OCI-LY7 (cell line): ENCODE measurements at regions not wholly inside any gene's neighbourhood (a gene's known extent, or its start where the extent isn't known, plus 50 kb on each side); places are given as distances from the start of the nearest gene placed in this dataset.

Source experiments
- BruUV-seq: library from RNA; stranded (reverse); fragments of 400-500 nt; replicated peaks from 2 replicates; lab custom pipeline; 2021; lab: Mats Ljungman, UMichigan
- CTCF ChIA-PET: fragments of 300-600 bp; sonication (Branson Sonifier 250); formaldehyde crosslinking; loops from one replicate; lab custom pipeline; 2022; ENCODE audit warnings: antibody characterized with exemption; ENCODE audit not compliant: unreplicated experiment; lab: Charles Lee
- POLR2A ChIA-PET: fragments of 300-600 bp; sonication (Branson Sonifier 250); formaldehyde crosslinking; loops from one replicate; lab custom pipeline; 2022; ENCODE audit warnings: antibody characterized with exemption; lab: Charles Lee
- DNase-seq: peaks from one replicate; pipeline ENCODE4 v3.0.0-alpha.2; 2015; ENCODE audit warnings: low spot score
- H2AFZ ChIP-seq: fragments of 200-600 bp; sonication (generic), shearing (Covaris generic); 2 replicates; pipeline ENCODE4 v1.6.1; 2014; ENCODE audit warnings: mild to moderate bottlenecking, antibody characterized with exemption, low read length, moderate library complexity
- H3K27ac ChIP-seq: fragments of 200-600 bp; sonication (generic); 2 replicates; pipeline ENCODE4 v1.5.1; 2014; ENCODE audit warnings: mixed run types, low read depth, mild to moderate bottlenecking, moderate library complexity, low read length, inconsistent platforms; ENCODE audit not compliant: poor library complexity, severe bottlenecking
- H3K36me3 ChIP-seq: fragments of 200-600 bp; sonication (generic); 2 replicates; pipeline ENCODE4 v1.6.1; 2014; ENCODE audit warnings: mild to moderate bottlenecking, antibody characterized with exemption, low read length, moderate library complexity, mixed read lengths; ENCODE audit not compliant: insufficient read depth
- H3K4me1 ChIP-seq: fragments of 200-600 bp; sonication (generic); 2 replicates; pipeline ENCODE4 v1.5.1; 2014; ENCODE audit warnings: mild to moderate bottlenecking, low read length; ENCODE audit not compliant: insufficient read depth, poor library complexity, severe bottlenecking
- H3K4me2 ChIP-seq: fragments of 200-600 bp; sonication (generic); 2 replicates; pipeline ENCODE4 v1.6.1; 2014; ENCODE audit warnings: mild to moderate bottlenecking, low read length
- H3K4me3 ChIP-seq: fragments of 200-600 bp; sonication (generic); 2 replicates; pipeline ENCODE4 v1.5.1; 2014; ENCODE audit warnings: mild to moderate bottlenecking, low read depth, low read length; ENCODE audit not compliant: poor library complexity, severe bottlenecking
- H3K79me2 ChIP-seq: fragments of 200-600 bp; sonication (generic); 2 replicates; pipeline ENCODE4 v1.6.1; 2016; ENCODE audit warnings: low read depth, mild to moderate bottlenecking, low read length, moderate library complexity, mixed read lengths; ENCODE audit not compliant: insufficient read depth
- H3K9me2 ChIP-seq: fragments of 200-600 bp; sonication (generic); 2 replicates; pipeline ENCODE4 v1.6.1; 2016; ENCODE audit warnings: mild to moderate bottlenecking, low read length, mixed read lengths; ENCODE audit not compliant: insufficient read depth
- H3K9me3 ChIP-seq: fragments of 200-600 bp; sonication (generic); 2 replicates; pipeline ENCODE4 v1.6.1; 2014; ENCODE audit warnings: mild to moderate bottlenecking, mixed run types, low read length, mixed read lengths
- H4K20me1 ChIP-seq: fragments of 200-600 bp; sonication (generic); 2 replicates; pipeline ENCODE4 v1.6.1; 2014; ENCODE audit warnings: mild to moderate bottlenecking, antibody characterized with exemption, low read length, moderate library complexity, mixed read lengths; ENCODE audit not compliant: insufficient read depth
- EZH2phosphoT487 ChIP-seq: fragments of 200-600 bp; sonication (generic); IDR thresholded peaks from 2 replicates; pipeline ENCODE4 v1.6.1; 2018; ENCODE audit warnings: low read depth, borderline replicate concordance, mild to moderate bottlenecking, mixed run types, antibody characterized with exemption, low read length, moderate library complexity, mixed read lengths
- intact Hi-C: fragments of 100-400 bp; cut with micrococcal nuclease; formaldehyde crosslinking; loops from one replicate; pipeline ENCODE4 v1.10.0; 2022; ENCODE audit not compliant: unreplicated experiment
- TF ChIP-seq, protein P1 (sequence below): fragments of 200-600 bp; sonication (generic); conservative IDR thresholded peaks from 2 replicates; pipeline ENCODE4 v1.5.1; 2014; ENCODE audit warnings: mild to moderate bottlenecking, antibody characterized with exemption, low read length, moderate library complexity, mixed read lengths

DNA sequence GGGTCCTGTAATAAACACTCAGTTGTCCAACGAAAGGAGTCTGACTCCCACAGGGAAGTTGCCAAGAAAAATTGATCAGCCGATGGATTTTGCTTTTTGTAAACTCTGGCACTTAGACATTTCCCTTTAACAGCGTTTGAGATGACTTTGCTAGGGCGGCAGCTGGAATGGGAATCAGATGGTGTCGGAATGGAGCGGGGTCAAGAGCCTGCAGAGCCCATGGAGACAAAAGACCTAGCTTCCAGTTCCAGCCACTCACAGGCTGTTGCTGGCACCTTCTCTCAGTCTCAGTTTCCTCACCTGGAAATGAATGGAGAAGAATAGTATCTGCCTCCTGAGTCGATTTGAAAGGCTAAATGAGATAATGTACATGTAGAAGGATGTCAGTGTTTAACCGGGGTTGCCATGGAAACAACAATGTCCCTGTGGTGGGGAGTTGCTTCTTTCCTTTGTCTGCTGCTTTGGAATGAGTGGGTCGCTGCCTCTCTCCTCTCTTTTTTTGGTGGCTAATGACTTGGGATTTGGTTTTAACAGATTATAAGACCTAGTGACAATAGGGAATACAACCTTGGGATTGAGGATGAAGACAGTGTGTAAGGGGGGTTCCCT is 137.4 kb downstream of the GAS1 start:
- ChIA-PET POLR2A (no interaction called here), CTCF (no interaction called here)
- Histone ChIP-seq H3K27ac (no peak overlapping the region), H3K4me1 (no peaks in the 10 kb centered on the region), H2AFZ (no peak overlapping the region), H3K4me2 (no peak overlapping the region), H3K9me3 (no peaks in the 10 kb centered on the region), H3K4me3 (no peak overlapping the region), H3K79me2 (no peaks in the 10 kb centered on the region), H3K9me2 (no peaks in the 10 kb centered on the region), H3K36me3 (no peaks in the 10 kb centered on the region), H4K20me1 (no peaks in the 10 kb centered on the region)
- no TSS peak for BruUV-seq
- TF ChIP-seq, protein P1, sequence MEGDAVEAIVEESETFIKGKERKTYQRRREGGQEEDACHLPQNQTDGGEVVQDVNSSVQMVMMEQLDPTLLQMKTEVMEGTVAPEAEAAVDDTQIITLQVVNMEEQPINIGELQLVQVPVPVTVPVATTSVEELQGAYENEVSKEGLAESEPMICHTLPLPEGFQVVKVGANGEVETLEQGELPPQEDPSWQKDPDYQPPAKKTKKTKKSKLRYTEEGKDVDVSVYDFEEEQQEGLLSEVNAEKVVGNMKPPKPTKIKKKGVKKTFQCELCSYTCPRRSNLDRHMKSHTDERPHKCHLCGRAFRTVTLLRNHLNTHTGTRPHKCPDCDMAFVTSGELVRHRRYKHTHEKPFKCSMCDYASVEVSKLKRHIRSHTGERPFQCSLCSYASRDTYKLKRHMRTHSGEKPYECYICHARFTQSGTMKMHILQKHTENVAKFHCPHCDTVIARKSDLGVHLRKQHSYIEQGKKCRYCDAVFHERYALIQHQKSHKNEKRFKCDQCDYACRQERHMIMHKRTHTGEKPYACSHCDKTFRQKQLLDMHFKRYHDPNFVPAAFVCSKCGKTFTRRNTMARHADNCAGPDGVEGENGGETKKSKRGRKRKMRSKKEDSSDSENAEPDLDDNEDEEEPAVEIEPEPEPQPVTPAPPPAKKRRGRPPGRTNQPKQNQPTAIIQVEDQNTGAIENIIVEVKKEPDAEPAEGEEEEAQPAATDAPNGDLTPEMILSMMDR, result no peak
- no peak for TF ChIP-seq EZH2phosphoT487
- intact Hi-C loops, result no loop called here
- DNase-seq, result no peak

GRCh38 chr9:86809151-86809550 is 138.2 kb downstream of the GAS1 start:
- Histone ChIP-seq H2AFZ (no peak overlapping the region), H3K4me3 (no peak overlapping the region), H4K20me1 (no peaks in the 10 kb centered on the region), H3K4me2 (no peak overlapping the region), H3K79me2 (no peaks in the 10 kb centered on the region), H3K9me2 (no peaks in the 10 kb centered on the region), H3K27ac (no peak overlapping the region), H3K4me1 (no peaks in the 10 kb centered on the region), H3K36me3 (no peaks in the 10 kb centered on the region), H3K9me3 (no peaks in the 10 kb centered on the region)
- BruUV-seq, result no TSS peak
- CTCF ChIA-PET, result no interaction called here
- DNase-seq, result no peak
- TF ChIP-seq EZH2phosphoT487, result no peak
- TF ChIP-seq, protein P1, result no peak
- intact Hi-C loops, result no loop called here
- POLR2A ChIA-PET, result no interaction called here

DNA sequence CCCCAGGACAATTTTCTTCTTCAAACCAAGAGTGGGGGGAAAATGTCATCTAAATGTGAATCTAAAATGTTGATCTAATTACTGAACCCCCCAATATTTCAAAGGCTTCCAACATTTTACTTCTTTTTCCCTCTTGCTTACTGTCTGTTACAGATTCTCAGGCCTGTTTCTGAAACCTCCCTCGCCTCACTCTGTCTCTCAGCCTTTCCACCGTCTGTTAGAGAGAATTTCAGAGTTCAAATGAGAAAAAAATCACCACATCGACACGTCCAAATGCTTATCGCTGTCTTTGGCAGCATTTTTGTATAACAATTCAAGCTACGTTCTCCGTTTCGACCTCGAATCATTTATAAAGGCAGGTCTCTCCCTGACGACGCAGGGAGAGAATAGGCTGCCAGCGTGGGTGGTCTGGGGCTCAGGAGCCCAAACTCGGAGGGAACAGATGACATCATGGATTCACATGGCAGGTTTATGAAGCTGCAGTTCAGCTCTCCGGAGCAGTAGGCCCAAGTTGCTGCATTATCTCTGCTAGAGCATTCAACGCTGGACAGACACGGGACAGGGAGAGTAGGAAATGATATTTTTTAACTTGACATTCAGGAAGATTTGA is 139.8 kb downstream of the GAS1 start:
- H4K20me1 ChIP-seq, result no peaks in the 10 kb centered on the region
- no peaks in the 10 kb centered on the region for H3K79me2 ChIP-seq
- no peak for DNase-seq
- no peak overlapping the region for H2AFZ ChIP-seq
- no peak overlapping the region for H3K4me3 ChIP-seq
- no peaks in the 10 kb centered on the region for H3K36me3 ChIP-seq
- no peak overlapping the region for H3K27ac ChIP-seq
- POLR2A ChIA-PET, result no interaction called here
- intact Hi-C loops, result no loop called here
- TF ChIP-seq EZH2phosphoT487, result no peak
- TF ChIP-seq, protein P1, result no peak
- H3K9me3 ChIP-seq, result no peaks in the 10 kb centered on the region
- H3K9me2 ChIP-seq, result no peaks in the 10 kb centered on the region
- CTCF ChIA-PET, result no interaction called here
- no peak overlapping the region for H3K4me2 ChIP-seq
- H3K4me1 ChIP-seq, result no peaks in the 10 kb centered on the region
- no TSS peak for BruUV-seq
